Stimulated activated effector memory CD8-positive, alpha-beta T cell treated with anti-CD3 and anti-CD28 coated beads, Interleukin-12 subunit alpha, Interleukin-12 subunit beta, amount 100 ng/mL, for 72 hours (primary cell): ENCODE measurements at regions not wholly inside any gene's neighbourhood (a gene's known extent, or its start where the extent isn't known, plus 50 kb on each side); places are given as distances from the start of the nearest gene placed in this dataset.

ENCODE experiments used
- ATAC-seq: fragments of 150-1000 bp; cut with Tn5 transposase; 2 replicates; pipeline ENCODE4 v1.10.0; 2021
- DNase-seq, 2 donors: peaks; one replicate each; pipeline ENCODE4 v3.0.0; 2021 to 2022; ENCODE audit warnings: low spot score in 2 of 2
- H3K27ac Mint-ChIP-seq: one replicate; pipeline ENCODE4 v1.8.0; 2022; ENCODE audit warnings: mild to moderate bottlenecking, mixed read lengths
- H3K36me3 Mint-ChIP-seq: one replicate; pipeline ENCODE4 v1.8.0; 2022; ENCODE audit warnings: mild to moderate bottlenecking, mixed read lengths
- H3K4me1 Mint-ChIP-seq: one replicate; pipeline ENCODE4 v1.8.0; 2022; ENCODE audit warnings: mixed read lengths
- H3K4me3 Mint-ChIP-seq: one replicate; pipeline ENCODE4 v1.8.0; 2022; ENCODE audit warnings: mild to moderate bottlenecking, mixed read lengths
- H3K9me3 Mint-ChIP-seq: one replicate; pipeline ENCODE4 v1.8.0; 2022; ENCODE audit warnings: mixed read lengths

DNA sequence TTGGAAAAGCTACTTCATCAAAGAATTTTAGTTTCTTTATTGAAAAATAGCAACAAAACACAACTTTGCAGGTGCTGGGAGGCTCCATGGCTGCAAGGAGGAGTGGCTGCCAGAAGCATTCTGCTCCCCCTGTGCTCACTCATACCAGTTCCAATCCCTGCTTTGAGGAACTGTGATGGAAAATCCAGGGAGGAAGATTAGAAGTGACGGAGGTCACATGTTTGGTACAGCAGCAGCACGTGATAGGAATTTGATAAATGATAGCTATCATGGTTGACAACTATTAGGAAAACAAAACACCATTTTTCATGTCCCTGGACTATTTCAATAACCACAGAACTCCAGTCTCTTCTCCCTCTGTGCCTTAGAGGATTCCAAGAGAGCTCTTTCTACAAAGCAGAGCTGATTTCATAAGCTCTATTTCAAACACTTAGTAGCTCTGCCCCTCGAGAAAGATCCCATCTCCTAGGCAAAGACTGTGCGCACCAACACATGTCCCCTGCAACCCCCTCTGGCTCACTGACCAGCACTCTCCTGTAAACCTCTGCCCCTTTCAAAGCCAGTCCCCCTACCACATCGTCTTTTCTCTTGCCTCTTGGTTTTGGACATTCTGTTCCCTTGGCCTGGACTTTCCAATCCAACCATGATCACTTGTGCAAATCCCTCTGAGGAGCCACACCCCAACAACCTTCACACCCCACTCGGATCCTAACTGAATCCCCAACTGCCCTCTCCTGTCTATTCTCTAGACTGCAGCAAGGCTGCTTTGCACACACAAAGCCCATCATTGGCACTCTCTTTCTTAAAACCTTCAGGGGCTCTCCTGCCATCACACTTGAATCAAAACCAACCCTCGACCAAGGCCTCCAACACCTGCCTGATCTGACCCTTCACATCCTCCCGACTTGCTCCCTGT lies 352.4 kb upstream of the PKDCC start:
- H3K9me3 Mint-ChIP-seq = no peaks in the 10 kb centered on the region
- no peaks in the 10 kb centered on the region for H3K36me3 Mint-ChIP-seq
- ATAC-seq (no peak), DNase-seq (no peak)
- no peak overlapping the region for H3K4me3 Mint-ChIP-seq
- no peak overlapping the region for H3K27ac Mint-ChIP-seq
- H3K4me1 Mint-ChIP-seq = no peaks in the 10 kb centered on the region

- Mint-ChIP-seq H3K36me3 (no peaks in the 10 kb centered on the region), H3K9me3 (no peaks in the 10 kb centered on the region), H3K27ac (no peak overlapping the region), H3K4me3 (no peak overlapping the region), H3K4me1 (no peaks in the 10 kb centered on the region)
- ATAC-seq (no peak), DNase-seq (no peak)
Measured at GRCh38 chr2:41697389-41697788, 350.4 kb upstream of the PKDCC start.

GRCh38 chr2:41698678-41699422 lies 349.0 kb upstream of the PKDCC start:
- DNase-seq (no peak), ATAC-seq (no peak)
- no peaks in the 10 kb centered on the region for H3K4me1 Mint-ChIP-seq
- H3K36me3 Mint-ChIP-seq = no peaks in the 10 kb centered on the region
- no peak overlapping the region for H3K4me3 Mint-ChIP-seq
- no peaks in the 10 kb centered on the region for H3K9me3 Mint-ChIP-seq
- H3K27ac Mint-ChIP-seq = no peak overlapping the region

- no peaks in the 10 kb centered on the region for H3K4me1 Mint-ChIP-seq
Measured at GRCh38 chr2:41701231-41701630, 346.6 kb upstream of the PKDCC start.

GRCh38 chr2:41703123-41703522 lies 344.7 kb upstream of the PKDCC start:
- H3K36me3 Mint-ChIP-seq = no peaks in the 10 kb centered on the region
- H3K27ac Mint-ChIP-seq = no peak overlapping the region
- no peaks in the 10 kb centered on the region for H3K9me3 Mint-ChIP-seq
- H3K4me1 Mint-ChIP-seq = no peaks in the 10 kb centered on the region
- ATAC-seq = no peak
- DNase-seq = no peak
- no peak overlapping the region for H3K4me3 Mint-ChIP-seq

More at GRCh38 chr2:41701231-41701630, 346.6 kb upstream of the PKDCC start:
- DNase-seq (no peak), ATAC-seq (no peak)
- H3K4me3 Mint-ChIP-seq = no peak overlapping the region
- H3K27ac Mint-ChIP-seq = no peak overlapping the region
- no peaks in the 10 kb centered on the region for H3K36me3 Mint-ChIP-seq
- no peaks in the 10 kb centered on the region for H3K9me3 Mint-ChIP-seq

- H3K4me1 Mint-ChIP-seq = no peaks in the 10 kb centered on the region
- no peak for DNase-seq
- H3K27ac Mint-ChIP-seq = no peak overlapping the region
- H3K36me3 Mint-ChIP-seq = no peaks in the 10 kb centered on the region
- H3K9me3 Mint-ChIP-seq = no peaks in the 10 kb centered on the region
- H3K4me3 Mint-ChIP-seq = no peak overlapping the region
- ATAC-seq = no peak
Measured at GRCh38 chr2:41705634-41706033, 342.2 kb upstream of the PKDCC start.

- no peak overlapping the region for H3K27ac Mint-ChIP-seq
- no peaks in the 10 kb centered on the region for H3K9me3 Mint-ChIP-seq
- H3K36me3 Mint-ChIP-seq = no peaks in the 10 kb centered on the region
- no peaks in the 10 kb centered on the region for H3K4me1 Mint-ChIP-seq
- DNase-seq = no peak
- ATAC-seq = no peak
- no peak overlapping the region for H3K4me3 Mint-ChIP-seq
Measured at GRCh38 chr2:41706286-41706685, 341.5 kb upstream of the PKDCC start.

GRCh38 chr2:41707790-41708451 lies 339.9 kb upstream of the PKDCC start:
- Mint-ChIP-seq H3K9me3 (no peaks in the 10 kb centered on the region), H3K4me3 (no peak overlapping the region), H3K4me1 (no peaks in the 10 kb centered on the region), H3K36me3 (no peaks in the 10 kb centered on the region), H3K27ac (no peak overlapping the region)
- DNase-seq = no peak
- ATAC-seq = no peak

DNA sequence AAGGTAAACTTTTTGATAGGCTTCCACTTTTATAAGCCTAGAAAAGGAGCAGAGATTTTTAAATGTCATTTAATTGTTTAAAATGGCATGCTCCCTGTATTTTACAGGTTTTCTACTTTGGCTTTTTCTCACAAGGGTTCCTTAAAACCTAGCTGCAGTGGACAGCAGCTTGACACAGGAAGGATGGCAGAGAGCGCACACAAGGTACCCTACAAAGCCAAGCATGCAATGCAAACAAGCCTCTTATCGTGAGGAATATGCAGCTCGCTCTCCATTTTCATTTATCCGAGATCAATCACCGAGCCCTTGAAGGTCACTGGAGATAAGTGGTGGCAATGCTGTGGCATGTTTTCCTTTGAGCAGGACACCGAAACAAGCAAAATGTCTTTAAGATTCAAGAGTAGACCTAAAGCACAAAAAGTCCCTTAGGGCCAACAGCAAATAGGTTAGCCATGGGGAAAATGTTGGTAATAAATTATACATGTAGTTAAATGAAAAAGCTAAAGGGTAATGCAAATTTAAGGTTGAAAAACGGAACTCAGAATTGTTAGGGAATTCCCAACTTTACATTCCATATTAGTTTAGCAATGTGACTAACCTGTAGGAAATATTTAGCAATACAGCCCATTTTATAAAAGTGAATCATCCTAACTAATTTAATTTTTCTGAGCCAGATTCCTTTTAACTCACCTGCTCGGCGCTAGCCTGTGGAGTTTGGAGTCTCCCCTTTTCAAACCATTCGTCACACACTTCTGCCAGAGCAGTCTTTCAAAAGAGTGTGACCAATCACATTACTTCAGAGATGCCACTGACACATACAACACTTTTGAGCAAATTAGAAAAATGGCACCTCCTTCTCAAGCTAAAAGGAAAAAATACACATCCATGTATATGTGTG lies 337.9 kb upstream of the PKDCC start:
- no peaks in the 10 kb centered on the region for H3K9me3 Mint-ChIP-seq
- no peaks in the 10 kb centered on the region for H3K36me3 Mint-ChIP-seq
- H3K27ac Mint-ChIP-seq = no peak overlapping the region
- DNase-seq = no peak
- no peak for ATAC-seq
- H3K4me1 Mint-ChIP-seq = no peaks in the 10 kb centered on the region
- H3K4me3 Mint-ChIP-seq = no peak overlapping the region

DNA sequence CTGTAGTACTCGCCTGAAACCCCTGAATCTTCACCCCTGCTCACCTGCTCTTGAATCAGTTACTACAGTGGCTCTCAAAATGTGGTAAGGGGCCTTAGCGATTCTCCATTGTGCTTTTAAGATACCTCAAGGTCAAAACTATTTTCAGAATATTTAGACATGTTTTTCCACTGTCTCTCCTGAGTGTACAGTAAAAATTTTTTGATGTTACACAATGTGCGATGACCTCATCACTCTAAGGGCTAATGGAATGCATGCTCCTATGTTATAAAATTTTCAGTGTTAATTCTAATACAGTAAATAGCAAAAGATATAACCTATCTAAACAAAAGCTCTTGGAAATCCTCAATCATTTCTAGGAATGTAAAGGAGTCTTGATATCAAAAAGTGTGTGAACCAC lies 336.9 kb upstream of the PKDCC start:
- Mint-ChIP-seq H3K4me3 (no peak overlapping the region), H3K36me3 (no peaks in the 10 kb centered on the region), H3K4me1 (peaks cover 7% of the 10 kb centered on the region), H3K27ac (no peak overlapping the region), H3K9me3 (no peaks in the 10 kb centered on the region)
- DNase-seq = no peak
- ATAC-seq = no peak

DNA sequence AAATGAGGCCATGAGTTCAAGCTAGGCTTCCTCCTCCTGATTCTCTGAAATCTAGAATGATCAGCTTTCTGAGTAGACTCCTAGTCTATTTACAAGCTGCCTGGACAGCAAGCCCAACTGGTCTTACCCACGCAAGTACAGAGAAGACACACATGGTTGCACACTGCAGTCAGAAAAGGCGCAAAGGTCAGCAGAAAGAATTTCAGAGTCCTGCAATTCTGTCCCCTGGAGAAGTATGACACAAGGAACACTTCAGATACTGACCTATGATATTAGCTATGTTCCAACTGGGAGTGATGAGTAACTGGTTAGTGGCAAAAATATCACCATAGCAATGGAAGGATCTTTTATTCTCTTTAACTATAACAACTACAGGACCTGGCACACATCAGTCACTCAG lies 336.1 kb upstream of the PKDCC start:
- peaks cover 14% of the 10 kb centered on the region for H3K4me1 Mint-ChIP-seq
- no peaks in the 10 kb centered on the region for H3K9me3 Mint-ChIP-seq
- ATAC-seq (no peak), DNase-seq (no peak)
- no peak overlapping the region for H3K4me3 Mint-ChIP-seq
- no peak overlapping the region for H3K27ac Mint-ChIP-seq
- H3K36me3 Mint-ChIP-seq = no peaks in the 10 kb centered on the region

DNA sequence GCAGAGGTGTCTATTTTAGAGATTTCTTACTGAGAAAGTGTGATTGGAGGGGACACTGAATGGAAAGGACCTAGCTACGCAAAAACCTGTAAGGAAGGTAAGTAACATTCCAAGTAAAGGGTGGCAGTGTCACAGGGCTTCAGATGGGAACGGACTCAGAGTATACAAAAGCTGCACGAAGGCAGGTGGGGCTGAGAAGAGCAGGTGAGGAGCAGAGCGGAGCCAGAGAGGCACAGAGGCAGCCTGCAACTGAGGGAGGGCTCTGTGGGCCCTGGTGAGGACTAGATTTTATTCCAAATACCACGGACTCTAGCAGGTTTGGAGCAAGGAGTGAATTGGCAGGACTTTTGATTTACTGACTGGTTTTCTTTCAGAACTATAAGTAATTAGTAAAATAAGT lies 331.3 kb upstream of the PKDCC start:
- DNase-seq (no peak), ATAC-seq (no peak)
- Mint-ChIP-seq H3K4me3 (no peak overlapping the region), H3K4me1 (peaks cover 14% of the 10 kb centered on the region), H3K36me3 (no peaks in the 10 kb centered on the region), H3K9me3 (no peaks in the 10 kb centered on the region), H3K27ac (no peak overlapping the region)

DNA sequence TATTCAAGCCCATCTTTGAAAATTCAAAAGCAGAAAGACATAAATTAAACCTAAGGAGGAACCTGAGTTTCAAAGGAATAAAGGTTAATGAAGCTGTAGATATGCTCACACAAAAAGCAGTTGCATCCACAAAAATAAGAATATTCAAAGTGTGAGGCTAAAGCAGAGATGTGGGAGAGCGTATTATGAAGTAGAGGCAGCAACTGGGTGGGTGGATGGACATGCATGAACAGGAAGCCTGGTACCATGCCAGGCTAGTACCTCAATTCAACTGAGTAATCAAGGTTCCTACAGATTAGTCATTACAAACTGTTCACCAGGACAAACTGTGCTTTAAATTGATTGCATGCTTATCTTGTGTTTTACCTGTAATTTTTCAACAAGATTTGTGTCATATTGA lies 330.0 kb upstream of the PKDCC start:
- H3K27ac Mint-ChIP-seq = no peak overlapping the region
- H3K9me3 Mint-ChIP-seq = no peaks in the 10 kb centered on the region
- ATAC-seq = peak; percentile 60
- H3K36me3 Mint-ChIP-seq = no peaks in the 10 kb centered on the region
- H3K4me3 Mint-ChIP-seq = no peak overlapping the region
- DNase-seq = no peak
- H3K4me1 Mint-ChIP-seq = peaks cover 14% of the 10 kb centered on the region

DNA sequence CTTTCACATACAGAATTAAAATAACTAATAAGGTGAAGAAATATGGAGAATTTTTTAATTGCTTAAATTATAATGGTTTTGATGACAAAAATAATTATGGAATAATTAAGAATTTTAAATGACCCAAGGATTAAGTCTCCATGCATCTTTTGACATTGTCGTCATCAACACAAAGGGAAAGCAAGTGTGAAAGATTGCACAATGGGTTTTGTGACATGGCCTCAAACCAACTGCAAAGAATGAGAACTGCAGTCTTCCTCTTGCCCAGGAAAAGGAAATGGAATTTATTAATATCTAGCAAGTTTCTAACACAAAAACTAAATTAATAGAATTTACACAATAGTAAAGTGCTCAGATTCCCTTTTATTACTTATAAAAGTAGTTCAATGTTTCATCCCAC lies 329.1 kb upstream of the PKDCC start:
- Mint-ChIP-seq H3K9me3 (no peaks in the 10 kb centered on the region), H3K27ac (no peak overlapping the region), H3K36me3 (no peaks in the 10 kb centered on the region), H3K4me1 (peaks cover 14% of the 10 kb centered on the region), H3K4me3 (no peak overlapping the region)
- ATAC-seq (no peak), DNase-seq (no peak)

- Mint-ChIP-seq H3K4me3 (no peak overlapping the region), H3K27ac (no peak overlapping the region)
- ATAC-seq = no peak
Measured at GRCh38 chr2:41719756-41720155, 328.1 kb upstream of the PKDCC start.

More at GRCh38 chr2:41719756-41720155, 328.1 kb upstream of the PKDCC start:
- H3K9me3 Mint-ChIP-seq = no peaks in the 10 kb centered on the region
- peaks cover 14% of the 10 kb centered on the region for H3K4me1 Mint-ChIP-seq
- no peak for DNase-seq
- H3K36me3 Mint-ChIP-seq = no peaks in the 10 kb centered on the region
